ENCODE measurements at regions not wholly inside any gene's neighbourhood (a gene's known extent, or its start where the extent isn't known, plus 50 kb on each side); places are given as distances from the start of the nearest gene placed in this dataset.

DNA sequence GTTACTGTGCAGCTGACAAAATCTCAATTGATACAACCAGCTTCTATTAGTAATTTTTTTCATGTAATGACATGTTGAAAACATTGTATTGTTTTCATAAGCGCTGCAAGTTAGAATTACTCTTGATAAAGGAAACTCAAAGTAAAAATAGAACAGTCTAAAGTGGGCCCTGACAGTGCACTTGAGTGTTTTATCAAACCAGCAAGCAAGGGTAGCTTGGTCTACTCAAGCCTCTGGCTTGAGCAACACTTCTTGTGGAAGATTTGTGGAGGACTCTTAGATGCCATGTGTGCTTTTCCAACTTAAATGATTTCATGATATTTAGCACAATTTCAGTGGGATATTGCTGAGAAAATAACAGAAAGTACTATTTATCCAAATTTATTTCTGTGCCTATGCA is 575.7 kb upstream of the ZNF717 start:
- no peak for TF ChIP-seq POLR2A (IDR thresholded peaks at IDR 0.05)
- TF ChIP-seq, protein P1, sequence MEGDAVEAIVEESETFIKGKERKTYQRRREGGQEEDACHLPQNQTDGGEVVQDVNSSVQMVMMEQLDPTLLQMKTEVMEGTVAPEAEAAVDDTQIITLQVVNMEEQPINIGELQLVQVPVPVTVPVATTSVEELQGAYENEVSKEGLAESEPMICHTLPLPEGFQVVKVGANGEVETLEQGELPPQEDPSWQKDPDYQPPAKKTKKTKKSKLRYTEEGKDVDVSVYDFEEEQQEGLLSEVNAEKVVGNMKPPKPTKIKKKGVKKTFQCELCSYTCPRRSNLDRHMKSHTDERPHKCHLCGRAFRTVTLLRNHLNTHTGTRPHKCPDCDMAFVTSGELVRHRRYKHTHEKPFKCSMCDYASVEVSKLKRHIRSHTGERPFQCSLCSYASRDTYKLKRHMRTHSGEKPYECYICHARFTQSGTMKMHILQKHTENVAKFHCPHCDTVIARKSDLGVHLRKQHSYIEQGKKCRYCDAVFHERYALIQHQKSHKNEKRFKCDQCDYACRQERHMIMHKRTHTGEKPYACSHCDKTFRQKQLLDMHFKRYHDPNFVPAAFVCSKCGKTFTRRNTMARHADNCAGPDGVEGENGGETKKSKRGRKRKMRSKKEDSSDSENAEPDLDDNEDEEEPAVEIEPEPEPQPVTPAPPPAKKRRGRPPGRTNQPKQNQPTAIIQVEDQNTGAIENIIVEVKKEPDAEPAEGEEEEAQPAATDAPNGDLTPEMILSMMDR (IDR thresholded peaks at IDR 0.05), result no peak

All from Peyer's patch (tissue), 4 donors.